ENCODE measurements at regions not wholly inside any gene's neighbourhood (a gene's known extent, or its start where the extent isn't known, plus 50 kb on each side); places are given as distances from the start of the nearest gene placed in this dataset.
"Not testable (repeated sequence)": the region's sequence is repeated elsewhere in the genome, so short reads cannot be mapped to it uniquely, and the experiment has no call there.

GRCh38 chr6:6491761-6492160, 96.8 kb upstream of the LY86 start:
- H3K4me1 ChIP-seq = no peaks in the 10 kb centered on the region
- no peak for TF ChIP-seq CTCF (IDR thresholded peaks at IDR 0.05)
- no peak for ATAC-seq
- H3K27me3 ChIP-seq = no peaks in the 10 kb centered on the region
- no peak for DNase-seq
- H3K9me3 ChIP-seq = no peaks in the 10 kb centered on the region
- H3K36me3 ChIP-seq = no peaks in the 10 kb centered on the region
- no peak overlapping the region for H3K27ac ChIP-seq
- intact Hi-C loops (cut with DNase I) = no loop called here
- no peak overlapping the region for H3K4me3 ChIP-seq

DNA sequence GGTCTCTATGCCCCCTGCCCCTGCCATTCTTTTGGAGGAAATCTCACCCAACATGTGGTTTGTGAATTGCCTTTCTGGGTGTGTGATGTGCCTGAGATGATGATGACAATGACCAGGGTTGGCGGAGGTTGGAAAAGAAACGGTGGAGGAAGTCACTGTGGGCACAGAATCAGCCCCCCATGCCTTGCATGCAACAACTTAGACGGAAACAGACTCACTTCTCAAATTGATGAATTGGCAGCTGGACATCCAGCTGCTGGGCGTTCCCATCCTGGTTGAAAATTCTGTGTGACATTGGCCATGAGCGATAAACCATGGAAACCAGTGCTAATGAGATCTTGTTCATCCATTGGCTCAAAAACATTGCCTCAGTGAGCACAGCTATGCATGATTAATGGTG, 95.8 kb upstream of the LY86 start:
- Histone ChIP-seq H3K4me3 (no peak overlapping the region), H3K9me3 (no peaks in the 10 kb centered on the region), H3K4me1 (no peaks in the 10 kb centered on the region), H3K27me3 (no peaks in the 10 kb centered on the region), H3K27ac (no peak overlapping the region), H3K36me3 (no peaks in the 10 kb centered on the region)
- intact Hi-C loops (cut with DNase I) = no loop called here
- no peak for ATAC-seq
- no peak for TF ChIP-seq CTCF (IDR thresholded peaks at IDR 0.05)
- no peak for DNase-seq

- H3K9me3 ChIP-seq; H3K36me3 ChIP-seq; H3K4me3 ChIP-seq; H3K4me1 ChIP-seq; H3K27me3 ChIP-seq; H3K27ac ChIP-seq; ATAC-seq; DNase-seq; intact Hi-C loops (cut with DNase I): not testable (repeated sequence)
Measured at GRCh38 chr6:6494139-6494538, 94.4 kb upstream of the LY86 start.

GRCh38 chr6:6494677-6495076, 93.8 kb upstream of the LY86 start:
- intact Hi-C loops (cut with DNase I) = no loop called here
- ATAC-seq (peak; percentile 84), DNase-seq (peak; percentile 5 to 84 (median 39))

DNA sequence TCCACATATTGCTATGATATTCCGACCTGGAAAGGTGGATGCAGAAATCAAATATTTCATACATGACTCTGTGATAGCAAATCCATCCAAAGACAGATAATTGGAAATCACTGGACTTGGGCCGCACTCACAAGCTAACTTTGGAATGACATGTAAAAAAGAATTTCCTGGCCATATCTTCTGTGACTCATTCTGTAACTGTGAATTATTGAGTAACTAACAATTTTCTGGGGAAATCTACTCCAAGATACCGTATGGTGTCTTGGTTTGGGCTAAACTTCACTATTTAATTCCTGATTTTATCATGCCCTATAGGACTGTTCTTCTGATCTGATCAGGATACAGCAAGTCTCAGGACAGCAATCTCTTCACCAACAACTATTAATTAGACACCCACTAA, 92.7 kb upstream of the LY86 start:
- intact Hi-C loops (cut with DNase I) = no loop called here
- no peak for ATAC-seq
- Histone ChIP-seq H3K27me3 (no peaks in the 10 kb centered on the region), H3K4me3 (no peak overlapping the region), H3K9me3 (no peaks in the 10 kb centered on the region), H3K36me3 (no peaks in the 10 kb centered on the region), H3K27ac (no peak overlapping the region), H3K4me1 (no peaks in the 10 kb centered on the region)
- DNase-seq = no peak
- no peak for TF ChIP-seq CTCF (IDR thresholded peaks at IDR 0.05)

More at GRCh38 chr6:6494677-6495076, 93.8 kb upstream of the LY86 start:
- H3K36me3 ChIP-seq = no peaks in the 10 kb centered on the region
- no peak overlapping the region for H3K27ac ChIP-seq
- peak; percentile 40 to 45 for TF ChIP-seq CTCF (IDR thresholded peaks at IDR 0.05)
- no peaks in the 10 kb centered on the region for H3K4me1 ChIP-seq
- H3K4me3 ChIP-seq = no peak overlapping the region
- H3K9me3 ChIP-seq = no peaks in the 10 kb centered on the region
- H3K27me3 ChIP-seq = no peaks in the 10 kb centered on the region

- Histone ChIP-seq H3K27me3 (no peaks in the 10 kb centered on the region), H3K27ac (no peak overlapping the region), H3K4me1 (no peaks in the 10 kb centered on the region), H3K4me3 (no peak overlapping the region), H3K9me3 (no peaks in the 10 kb centered on the region), H3K36me3 (no peaks in the 10 kb centered on the region)
- no peak for TF ChIP-seq CTCF (IDR thresholded peaks at IDR 0.05)
- intact Hi-C loops (cut with DNase I) = no loop called here
- ATAC-seq = no peak
- DNase-seq = peak in 1 of 4 donors; percentile 65
Measured at GRCh38 chr6:6497541-6497940, 91.0 kb upstream of the LY86 start.
